ENCODE measurements at regions not wholly inside any gene's neighbourhood (a gene's known extent, or its start where the extent isn't known, plus 50 kb on each side); places are given as distances from the start of the nearest gene placed in this dataset. TPM values are rescaled to one million over a fixed set of nuclear protein-coding genes. Genes with fewer than 3 reads are reported as not detected.

DNA sequence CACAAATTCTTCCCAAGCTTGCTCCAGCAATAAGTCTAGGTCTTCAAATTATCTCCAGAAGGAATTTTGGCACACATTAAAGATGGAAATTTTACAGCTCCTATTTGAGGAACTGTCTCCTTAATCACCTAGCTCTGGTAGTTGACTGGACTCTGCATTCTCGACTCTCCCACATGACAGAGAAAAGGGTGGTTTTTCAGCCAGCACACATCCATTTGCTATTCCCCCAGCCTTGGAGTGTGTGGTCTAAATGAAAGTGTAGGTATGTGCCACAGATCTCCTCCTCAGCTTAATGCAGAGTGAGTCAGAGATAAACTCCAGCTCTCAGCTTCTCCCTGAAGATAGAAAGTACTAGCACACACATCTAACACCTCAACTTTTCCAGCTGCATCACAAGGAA, 62.2 kb upstream of the ALCAM start:
- Histone ChIP-seq H3K4me3 (replicated peaks in 1 of 3) (no peak overlapping the region), H3K36me3 (no peaks in the 10 kb centered on the region), H3K4me1 (no peaks in the 10 kb centered on the region), H3K27ac (no peak overlapping the region), H3K9me3 (no peaks in the 10 kb centered on the region), H3K27me3 (no peaks in the 10 kb centered on the region)
- intact Hi-C loops (cut with DNase I): no loop called here
- 67 to 74% methylated on average over 1 of the region's 1 CpG for WGBS, 2 donors
- TF ChIP-seq, protein P1, sequence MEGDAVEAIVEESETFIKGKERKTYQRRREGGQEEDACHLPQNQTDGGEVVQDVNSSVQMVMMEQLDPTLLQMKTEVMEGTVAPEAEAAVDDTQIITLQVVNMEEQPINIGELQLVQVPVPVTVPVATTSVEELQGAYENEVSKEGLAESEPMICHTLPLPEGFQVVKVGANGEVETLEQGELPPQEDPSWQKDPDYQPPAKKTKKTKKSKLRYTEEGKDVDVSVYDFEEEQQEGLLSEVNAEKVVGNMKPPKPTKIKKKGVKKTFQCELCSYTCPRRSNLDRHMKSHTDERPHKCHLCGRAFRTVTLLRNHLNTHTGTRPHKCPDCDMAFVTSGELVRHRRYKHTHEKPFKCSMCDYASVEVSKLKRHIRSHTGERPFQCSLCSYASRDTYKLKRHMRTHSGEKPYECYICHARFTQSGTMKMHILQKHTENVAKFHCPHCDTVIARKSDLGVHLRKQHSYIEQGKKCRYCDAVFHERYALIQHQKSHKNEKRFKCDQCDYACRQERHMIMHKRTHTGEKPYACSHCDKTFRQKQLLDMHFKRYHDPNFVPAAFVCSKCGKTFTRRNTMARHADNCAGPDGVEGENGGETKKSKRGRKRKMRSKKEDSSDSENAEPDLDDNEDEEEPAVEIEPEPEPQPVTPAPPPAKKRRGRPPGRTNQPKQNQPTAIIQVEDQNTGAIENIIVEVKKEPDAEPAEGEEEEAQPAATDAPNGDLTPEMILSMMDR (IDR thresholded peaks at IDR 0.05): no peak
- no peak for TF ChIP-seq POLR2A (IDR thresholded peaks at IDR 0.05)
- DNase-seq: no peak

GRCh38 chr3:105315144-105315543, 51.6 kb upstream of the ALCAM start:
- no peaks in the 10 kb centered on the region for H3K36me3 ChIP-seq
- WGBS, 2 donors: 75 to 93% methylated on average over 1 of the region's 1 CpG
- intact Hi-C loops (cut with DNase I): no loop called here
- H3K27ac ChIP-seq: no peak overlapping the region
- no peaks in the 10 kb centered on the region for H3K4me1 ChIP-seq
- no peaks in the 10 kb centered on the region for H3K9me3 ChIP-seq
- H3K4me3 ChIP-seq (replicated peaks in 1 of 3): no peak overlapping the region
- no peak for DNase-seq
- TF ChIP-seq, protein P1 (IDR thresholded peaks at IDR 0.05): no peak
- no peak for TF ChIP-seq POLR2A (IDR thresholded peaks at IDR 0.05)
- no peaks in the 10 kb centered on the region for H3K27me3 ChIP-seq

DNA sequence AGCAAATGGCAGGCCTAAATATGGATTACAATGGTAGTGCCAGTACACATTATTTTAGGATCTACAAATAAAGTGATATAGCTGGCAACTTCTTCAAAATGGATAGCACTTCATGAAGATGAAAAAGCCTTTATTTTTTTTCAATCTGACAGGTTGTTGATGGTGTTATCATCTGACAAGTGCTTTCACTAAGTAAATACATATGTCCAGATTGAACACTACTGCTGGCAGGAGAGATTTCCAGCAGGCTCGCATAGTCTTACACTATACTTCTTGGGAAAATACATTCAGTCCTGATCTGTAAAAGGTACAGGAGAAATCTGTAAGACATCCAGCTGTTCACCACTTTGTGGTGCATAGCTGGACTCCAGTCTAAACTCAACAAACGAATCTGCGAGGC, 50.9 kb upstream of the ALCAM start:
- no peak overlapping the region for H3K27ac ChIP-seq
- H3K4me3 ChIP-seq (replicated peaks in 1 of 3): no peak overlapping the region
- H3K9me3 ChIP-seq: no peaks in the 10 kb centered on the region
- no peak for TF ChIP-seq POLR2A (IDR thresholded peaks at IDR 0.05)
- TF ChIP-seq, protein P1 (IDR thresholded peaks at IDR 0.05): no peak
- no peaks in the 10 kb centered on the region for H3K4me1 ChIP-seq
- H3K36me3 ChIP-seq: no peaks in the 10 kb centered on the region
- no peak for DNase-seq
- intact Hi-C loops (cut with DNase I): no loop called here
- WGBS, 2 donors: 76 to 95% methylated on average over 3 of the region's 3 CpGs
- H3K27me3 ChIP-seq: no peaks in the 10 kb centered on the region

- Histone ChIP-seq H3K27me3 (no peaks in the 10 kb centered on the region), H3K9me3 (no peaks in the 10 kb centered on the region), H3K36me3 (no peaks in the 10 kb centered on the region), H3K4me3 (replicated peaks in 1 of 3) (no peak overlapping the region), H3K27ac (no peak overlapping the region), H3K4me1 (no peaks in the 10 kb centered on the region)
- TF ChIP-seq POLR2A (IDR thresholded peaks at IDR 0.05): no peak
- TF ChIP-seq, protein P1 (IDR thresholded peaks at IDR 0.05): no peak
- DNase-seq: no peak
- 91% methylated on average over 2 of the region's 2 CpGs for WGBS, 2 donors
- intact Hi-C loops (cut with DNase I): no loop called here
Measured at GRCh38 chr3:105316331-105316730, 50.4 kb upstream of the ALCAM start.

MicroRNAs in the stretch of these regions (microRNA counts, 767-probe panel; counts per million panel counts)
- 0 to 3,116 counts per million in 2 donors for microRNA hsa-miR-548ab

Small RNA genes in the stretch of these regions (microRNA-seq; reads per million reads assigned to microRNA genes)
- not detected for gene MIR548AB

Small RNA genes in the stretch of these regions (small RNA-seq; reads per million reads assigned to genes)
- not detected for gene MIR548AB
- not detected for gene NDUFA4P2
- gene RNU1-43P: not detected
- not detected for gene RNU6-461P
- not detected for gene TUBBP11
